ENCODE measurements at regions not wholly inside any gene's neighbourhood (a gene's known extent, or its start where the extent isn't known, plus 50 kb on each side); places are given as distances from the start of the nearest gene placed in this dataset.

- TF ChIP-seq IKZF3 (tag by site-specific recombination; IDR thresholded peaks at IDR 0.05): no peak
- TF ChIP-seq ZBTB49 (tag by site-specific recombination; IDR thresholded peaks at IDR 0.05; ENCODE audit: low read depth): no peak
- no peak for TF ChIP-seq ZNF660 (tag by site-specific recombination; IDR thresholded peaks at IDR 0.05)
- no peak for TF ChIP-seq CTCF (tag by site-specific recombination; IDR thresholded peaks at IDR 0.05)
- no peak for TF ChIP-seq ZNF704 (tag by site-specific recombination; IDR thresholded peaks at IDR 0.05)
- TF ChIP-seq ZNF140 (tag by site-specific recombination; IDR thresholded peaks at IDR 0.05): no peak
- no peak for TF ChIP-seq ATF2 (tag by site-specific recombination; IDR thresholded peaks at IDR 0.05; ENCODE audit: low read depth)
- TF ChIP-seq ZNF639 (tag by site-specific recombination; IDR thresholded peaks at IDR 0.05): no peak
- TF ChIP-seq BCL11B (tag by site-specific recombination; IDR thresholded peaks at IDR 0.05; ENCODE audit: low read depth): no peak
- no peak for TF ChIP-seq TRIM28 (IDR thresholded peaks at IDR 0.05; ENCODE audit: borderline replicate concordance, low read length)
- TF ChIP-seq PRDM4 (tag by site-specific recombination; IDR thresholded peaks at IDR 0.05): no peak
- TF ChIP-seq ZSCAN5A (tag by site-specific recombination; IDR thresholded peaks at IDR 0.05): no peak
- no peak for TF ChIP-seq ZNF792 (tag by site-specific recombination; IDR thresholded peaks at IDR 0.05)
- no peak for TF ChIP-seq ZNF18 (tag by site-specific recombination; IDR thresholded peaks at IDR 0.05)
Measured at GRCh38 chr11:104624021-104624420, 274.2 kb downstream of the CASP12 start.

All from HEK293 (cell line).